ENCODE measurements at regions not wholly inside any gene's neighbourhood (a gene's known extent, or its start where the extent isn't known, plus 50 kb on each side); places are given as distances from the start of the nearest gene placed in this dataset.

- TF ChIP-seq CTCF (IDR thresholded peaks at IDR 0.05; ENCODE audit: insufficient read depth, low read length, poor library complexity, severe bottlenecking), result no peak
- Histone ChIP-seq H3K27me3 (ENCODE audit: control insufficient read depth, insufficient read depth, low read length) (no peaks in the 10 kb centered on the region), H3K4me3 (ENCODE audit: low read depth, low read length) (no peak overlapping the region), H3K36me3 (ENCODE audit: control insufficient read depth, insufficient read depth, low read length) (no peaks in the 10 kb centered on the region)
- no peak for DNase-seq (ENCODE audit: low read depth)
Observed at GRCh38 chr5:166862581-166862980, 1428.9 kb upstream of the WWC1 start.

GRCh38 chr5:166865206-166865605 is 1426.2 kb upstream of the WWC1 start:
- Histone ChIP-seq H3K36me3 (ENCODE audit: control insufficient read depth, insufficient read depth, low read length) (no peaks in the 10 kb centered on the region), H3K27me3 (ENCODE audit: control insufficient read depth, insufficient read depth, low read length) (no peaks in the 10 kb centered on the region), H3K4me3 (ENCODE audit: low read depth, low read length) (no peak overlapping the region)
- TF ChIP-seq CTCF (IDR thresholded peaks at IDR 0.05; ENCODE audit: insufficient read depth, low read length, poor library complexity, severe bottlenecking), result no peak
- DNase-seq (ENCODE audit: low read depth), result no peak

- Histone ChIP-seq H3K4me3 (ENCODE audit: low read depth, low read length) (no peak overlapping the region), H3K36me3 (ENCODE audit: control insufficient read depth, insufficient read depth, low read length) (no peaks in the 10 kb centered on the region), H3K27me3 (ENCODE audit: control insufficient read depth, insufficient read depth, low read length) (no peaks in the 10 kb centered on the region)
- TF ChIP-seq CTCF (IDR thresholded peaks at IDR 0.05; ENCODE audit: insufficient read depth, low read length, poor library complexity, severe bottlenecking), result no peak
- DNase-seq (ENCODE audit: low read depth), result no peak
Observed at GRCh38 chr5:166880456-166880855, 1411.0 kb upstream of the WWC1 start.

- TF ChIP-seq CTCF (IDR thresholded peaks at IDR 0.05; ENCODE audit: insufficient read depth, low read length, poor library complexity, severe bottlenecking), result no peak
- Histone ChIP-seq H3K4me3 (ENCODE audit: low read depth, low read length) (no peak overlapping the region), H3K27me3 (ENCODE audit: control insufficient read depth, insufficient read depth, low read length) (no peaks in the 10 kb centered on the region), H3K36me3 (ENCODE audit: control insufficient read depth, insufficient read depth, low read length) (no peaks in the 10 kb centered on the region)
- no peak for DNase-seq (ENCODE audit: low read depth)
Observed at GRCh38 chr5:166881802-166882201, 1409.6 kb upstream of the WWC1 start.

GRCh38 chr5:166883016-166883415 is 1408.4 kb upstream of the WWC1 start:
- Histone ChIP-seq H3K36me3 (ENCODE audit: control insufficient read depth, insufficient read depth, low read length) (no peaks in the 10 kb centered on the region), H3K4me3 (ENCODE audit: low read depth, low read length) (no peak overlapping the region), H3K27me3 (ENCODE audit: control insufficient read depth, insufficient read depth, low read length) (no peaks in the 10 kb centered on the region)
- no peak for TF ChIP-seq CTCF (IDR thresholded peaks at IDR 0.05; ENCODE audit: insufficient read depth, low read length, poor library complexity, severe bottlenecking)
- peak; percentile 35 for DNase-seq (ENCODE audit: low read depth)

- DNase-seq (ENCODE audit: low read depth), result no peak
- TF ChIP-seq CTCF (IDR thresholded peaks at IDR 0.05; ENCODE audit: insufficient read depth, low read length, poor library complexity, severe bottlenecking), result no peak
Observed at GRCh38 chr5:166898166-166898565, 1393.3 kb upstream of the WWC1 start.

More at GRCh38 chr5:166898166-166898565, 1393.3 kb upstream of the WWC1 start:
- Histone ChIP-seq H3K27me3 (ENCODE audit: control insufficient read depth, insufficient read depth, low read length) (no peaks in the 10 kb centered on the region), H3K4me3 (ENCODE audit: low read depth, low read length) (no peak overlapping the region), H3K36me3 (ENCODE audit: control insufficient read depth, insufficient read depth, low read length) (no peaks in the 10 kb centered on the region)

Data from kidney epithelial cell (primary cell).